ENCODE measurements at regions not wholly inside any gene's neighbourhood (a gene's known extent, or its start where the extent isn't known, plus 50 kb on each side); places are given as distances from the start of the nearest gene placed in this dataset.

GRCh38 chr2:181193550-181193949, 213.1 kb downstream of the UBE2E3 start:
- no peak for DNase-seq

GRCh38 chr2:181196401-181196800, 216.0 kb downstream of the UBE2E3 start:
- no peak for DNase-seq

GRCh38 chr2:181197140-181197760, 216.8 kb downstream of the UBE2E3 start:
- no peak for DNase-seq

GRCh38 chr2:181198183-181198864, 217.9 kb downstream of the UBE2E3 start:
- DNase-seq = no peak

GRCh38 chr2:181203412-181203811, 223.0 kb downstream of the UBE2E3 start:
- no peak for DNase-seq

GRCh38 chr2:181203916-181204315, 223.5 kb downstream of the UBE2E3 start:
- no peak for DNase-seq

GRCh38 chr2:181218401-181218821, 238.0 kb downstream of the UBE2E3 start:
- DNase-seq = no peak

- no peak for DNase-seq
These were observed 234.0 kb upstream of the ITGA4 start for GRCh38 chr2:181223234-181223633.

- DNase-seq = no peak
These were observed 232.3 kb upstream of the ITGA4 start for GRCh38 chr2:181224866-181225265.

GRCh38 chr2:181228661-181229060, 228.5 kb upstream of the ITGA4 start:
- no peak for DNase-seq

- no peak for DNase-seq
These were observed 226.0 kb upstream of the ITGA4 start for GRCh38 chr2:181231151-181231550.

- DNase-seq = no peak
These were observed 225.1 kb upstream of the ITGA4 start for GRCh38 chr2:181231886-181232621.

GRCh38 chr2:181234487-181234891, 222.7 kb upstream of the ITGA4 start:
- DNase-seq = no peak

- DNase-seq = no peak
These were observed 222.2 kb upstream of the ITGA4 start for GRCh38 chr2:181235011-181235410.

- DNase-seq = no peak
These were observed 221.3 kb upstream of the ITGA4 start for GRCh38 chr2:181235683-181236459.

GRCh38 chr2:181239201-181239799, 217.9 kb upstream of the ITGA4 start:
- DNase-seq = no peak

GRCh38 chr2:181240844-181241243, 216.3 kb upstream of the ITGA4 start:
- no peak for DNase-seq

- no peak for DNase-seq
These were observed 215.8 kb upstream of the ITGA4 start for GRCh38 chr2:181241366-181241765.

- DNase-seq = peak in 1 of 2 experiments; percentile 29
These were observed 215.4 kb upstream of the ITGA4 start for GRCh38 chr2:181241797-181242196.

GRCh38 chr2:181242262-181242661, 214.9 kb upstream of the ITGA4 start:
- DNase-seq = no peak

- no peak for DNase-seq
These were observed 213.9 kb upstream of the ITGA4 start for GRCh38 chr2:181243319-181243718.

- DNase-seq = no peak
These were observed 206.5 kb upstream of the ITGA4 start for GRCh38 chr2:181250691-181251090.

All from activated CD4-positive, alpha-beta T cell treated with anti-CD3 and anti-CD28 coated beads, Interleukin-2, amount 50 U/mL, for 48 hours (primary cell).